ENCODE measurements at regions not wholly inside any gene's neighbourhood (a gene's known extent, or its start where the extent isn't known, plus 50 kb on each side); places are given as distances from the start of the nearest gene placed in this dataset.
"Not testable (repeated sequence)": the region's sequence is repeated elsewhere in the genome, so short reads cannot be mapped to it uniquely, and the experiment has no call there.

DNA sequence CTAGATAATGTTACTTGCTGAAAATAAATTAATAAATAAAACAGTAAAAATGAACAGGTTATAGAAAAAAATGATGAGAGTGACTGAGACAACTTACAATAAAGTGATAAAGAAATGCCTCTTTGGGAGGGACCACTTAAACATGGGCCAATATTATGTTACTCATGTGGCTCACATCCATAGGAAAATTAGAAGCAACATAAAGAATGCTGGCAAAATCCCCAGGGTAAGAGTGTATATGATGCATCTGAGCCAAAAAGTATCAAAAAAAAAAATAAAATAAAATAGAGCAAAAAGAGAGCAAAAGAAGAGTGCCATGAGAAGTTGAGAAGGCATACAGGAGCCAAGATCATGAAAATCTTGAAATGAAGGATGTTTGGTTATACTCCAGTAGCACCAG, 818.0 kb downstream of the LTN1 start:
- no peak for DNase-seq (ENCODE audit: low read depth)
- TF ChIP-seq POLR2A (IDR thresholded peaks at IDR 0.05; ENCODE audit: extremely low read depth, insufficient read length) (no peak), MYC (IDR thresholded peaks at IDR 0.05; ENCODE audit: low read depth, low read length) (no peak)
- TF ChIP-seq, protein P1, sequence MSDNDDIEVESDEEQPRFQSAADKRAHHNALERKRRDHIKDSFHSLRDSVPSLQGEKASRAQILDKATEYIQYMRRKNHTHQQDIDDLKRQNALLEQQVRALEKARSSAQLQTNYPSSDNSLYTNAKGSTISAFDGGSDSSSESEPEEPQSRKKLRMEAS (IDR thresholded peaks at IDR 0.05; ENCODE audit: low read depth, low read length), result no peak
- TF ChIP-seq, protein P2, sequence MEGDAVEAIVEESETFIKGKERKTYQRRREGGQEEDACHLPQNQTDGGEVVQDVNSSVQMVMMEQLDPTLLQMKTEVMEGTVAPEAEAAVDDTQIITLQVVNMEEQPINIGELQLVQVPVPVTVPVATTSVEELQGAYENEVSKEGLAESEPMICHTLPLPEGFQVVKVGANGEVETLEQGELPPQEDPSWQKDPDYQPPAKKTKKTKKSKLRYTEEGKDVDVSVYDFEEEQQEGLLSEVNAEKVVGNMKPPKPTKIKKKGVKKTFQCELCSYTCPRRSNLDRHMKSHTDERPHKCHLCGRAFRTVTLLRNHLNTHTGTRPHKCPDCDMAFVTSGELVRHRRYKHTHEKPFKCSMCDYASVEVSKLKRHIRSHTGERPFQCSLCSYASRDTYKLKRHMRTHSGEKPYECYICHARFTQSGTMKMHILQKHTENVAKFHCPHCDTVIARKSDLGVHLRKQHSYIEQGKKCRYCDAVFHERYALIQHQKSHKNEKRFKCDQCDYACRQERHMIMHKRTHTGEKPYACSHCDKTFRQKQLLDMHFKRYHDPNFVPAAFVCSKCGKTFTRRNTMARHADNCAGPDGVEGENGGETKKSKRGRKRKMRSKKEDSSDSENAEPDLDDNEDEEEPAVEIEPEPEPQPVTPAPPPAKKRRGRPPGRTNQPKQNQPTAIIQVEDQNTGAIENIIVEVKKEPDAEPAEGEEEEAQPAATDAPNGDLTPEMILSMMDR (IDR thresholded peaks at IDR 0.05; ENCODE audit: low read depth, low read length), result no peak
- no peak overlapping the region for H3K4me3 ChIP-seq (ENCODE audit: low read depth, low read length)

DNA sequence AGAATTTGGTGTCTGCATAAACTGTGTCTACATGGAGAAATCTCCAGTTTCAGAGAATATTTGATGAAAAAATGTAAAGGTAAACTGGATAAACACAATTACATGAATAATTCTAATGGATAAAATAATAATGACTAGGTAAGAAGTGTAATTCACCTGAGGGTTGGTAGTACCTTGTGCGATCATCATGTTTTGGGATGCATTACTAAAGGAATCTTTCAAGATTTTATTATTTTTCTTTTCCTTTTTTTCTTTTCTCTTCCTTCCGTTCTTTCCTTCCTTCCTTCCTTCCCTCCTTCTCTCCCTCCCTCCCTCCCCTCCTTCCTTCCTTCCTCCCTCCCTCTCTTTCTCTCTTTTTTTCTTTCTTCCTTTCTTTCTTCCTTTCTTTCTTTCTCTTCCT, 818.7 kb downstream of the LTN1 start:
- TF ChIP-seq MYC (IDR thresholded peaks at IDR 0.05; ENCODE audit: low read depth, low read length), result no peak
- TF ChIP-seq POLR2A (IDR thresholded peaks at IDR 0.05; ENCODE audit: extremely low read depth, insufficient read length), result no peak
- TF ChIP-seq, protein P1 (IDR thresholded peaks at IDR 0.05; ENCODE audit: low read depth, low read length), result no peak
- TF ChIP-seq, protein P2 (IDR thresholded peaks at IDR 0.05; ENCODE audit: low read depth, low read length), result no peak
- no peak for DNase-seq (ENCODE audit: low read depth)
- H3K4me3 ChIP-seq (ENCODE audit: low read depth, low read length), result no peak overlapping the region

DNA sequence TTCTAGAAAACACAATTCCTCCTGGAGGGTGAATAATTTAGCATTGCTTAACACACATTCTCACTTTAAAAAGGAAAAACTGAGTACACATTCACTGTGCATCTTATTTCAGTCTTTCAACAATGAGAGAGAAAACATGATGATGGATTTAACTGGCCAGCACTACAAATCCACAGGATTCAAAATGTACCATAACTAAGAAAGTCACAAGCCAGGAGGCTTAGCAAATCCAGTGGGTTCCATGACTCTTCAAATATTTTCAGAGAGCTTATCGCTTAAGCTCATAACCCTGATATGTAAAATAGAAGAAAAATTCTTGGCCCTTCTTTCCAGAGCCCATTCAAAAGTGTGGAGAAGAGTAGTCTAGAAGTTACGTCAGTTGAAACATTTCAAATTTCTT, 820.3 kb downstream of the LTN1 start:
- no peak overlapping the region for H3K4me3 ChIP-seq (ENCODE audit: low read depth, low read length)
- TF ChIP-seq, protein P2 (IDR thresholded peaks at IDR 0.05; ENCODE audit: low read depth, low read length), result no peak
- TF ChIP-seq POLR2A (IDR thresholded peaks at IDR 0.05; ENCODE audit: extremely low read depth, insufficient read length), result no peak
- TF ChIP-seq MYC (IDR thresholded peaks at IDR 0.05; ENCODE audit: low read depth, low read length), result no peak
- TF ChIP-seq, protein P1 (IDR thresholded peaks at IDR 0.05; ENCODE audit: low read depth, low read length), result no peak
- no peak for DNase-seq (ENCODE audit: low read depth)

DNA sequence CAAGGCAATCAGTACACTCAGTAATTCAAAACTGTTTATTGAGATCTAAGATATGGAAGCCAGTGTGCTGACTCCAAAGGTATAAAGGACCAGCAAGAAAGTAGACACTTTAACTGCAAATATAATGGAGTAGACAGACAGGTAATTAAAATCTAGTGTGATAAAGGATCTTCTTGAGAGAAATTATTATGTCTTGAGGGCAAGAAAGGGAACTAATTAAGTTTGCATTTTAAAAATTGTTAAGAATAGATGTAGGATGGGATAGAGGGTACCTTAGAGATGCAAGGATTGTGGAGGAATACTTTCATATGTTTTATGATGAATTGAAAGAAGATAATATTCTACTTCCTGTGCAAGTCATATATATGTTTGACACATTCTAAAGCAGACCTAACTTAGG, 825.3 kb downstream of the LTN1 start:
- TF ChIP-seq POLR2A (IDR thresholded peaks at IDR 0.05; ENCODE audit: extremely low read depth, insufficient read length), result no peak
- TF ChIP-seq, protein P2 (IDR thresholded peaks at IDR 0.05; ENCODE audit: low read depth, low read length), result no peak
- TF ChIP-seq, protein P1 (IDR thresholded peaks at IDR 0.05; ENCODE audit: low read depth, low read length), result no peak
- TF ChIP-seq MYC (IDR thresholded peaks at IDR 0.05; ENCODE audit: low read depth, low read length), result no peak
- no peak for DNase-seq (ENCODE audit: low read depth)
- H3K4me3 ChIP-seq (ENCODE audit: low read depth, low read length), result no peak overlapping the region

DNA sequence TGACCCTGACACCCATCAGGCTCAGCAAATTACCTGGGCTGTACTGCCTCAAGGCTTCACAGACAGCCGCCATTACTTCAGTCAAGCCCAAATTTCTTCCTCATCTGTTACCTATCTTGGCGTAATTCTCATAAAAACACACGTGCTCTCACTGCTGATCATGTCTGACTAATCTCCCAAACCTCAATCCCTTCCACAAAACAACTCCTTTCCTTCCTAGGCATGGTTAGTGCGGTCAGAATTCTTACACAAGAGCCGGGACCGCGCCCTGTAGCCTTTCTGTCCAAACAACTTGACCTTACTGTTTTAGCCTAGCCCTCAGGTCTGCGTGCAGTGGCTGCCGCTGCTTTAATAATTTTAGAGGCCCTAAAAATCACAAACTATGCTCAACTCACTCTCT, 828.2 kb downstream of the LTN1 start:
- not testable (repeated sequence) for H3K4me3 ChIP-seq (ENCODE audit: low read depth, low read length); DNase-seq (ENCODE audit: low read depth)

DNA sequence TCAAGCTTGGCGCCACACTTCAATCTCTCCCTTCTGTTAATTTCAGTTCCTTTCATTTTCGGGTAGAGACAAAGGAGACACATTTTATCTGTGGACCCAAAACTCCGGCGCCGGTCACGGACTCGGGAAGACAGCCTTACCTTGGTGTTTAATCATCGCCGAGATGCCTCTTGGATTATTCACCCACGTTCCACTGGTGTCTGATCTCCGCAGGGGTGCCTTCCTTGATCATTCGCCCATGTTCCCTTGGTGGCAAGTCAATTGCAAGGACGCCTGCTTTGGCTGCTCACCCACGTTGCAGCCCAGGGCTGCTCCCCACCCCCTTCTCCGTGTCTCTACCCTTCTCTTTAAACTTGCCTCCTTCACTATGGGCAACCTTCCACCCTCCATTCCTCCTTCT, 830.6 kb downstream of the LTN1 start:
- not testable (repeated sequence) for H3K4me3 ChIP-seq (ENCODE audit: low read depth, low read length); DNase-seq (ENCODE audit: low read depth)

DNA sequence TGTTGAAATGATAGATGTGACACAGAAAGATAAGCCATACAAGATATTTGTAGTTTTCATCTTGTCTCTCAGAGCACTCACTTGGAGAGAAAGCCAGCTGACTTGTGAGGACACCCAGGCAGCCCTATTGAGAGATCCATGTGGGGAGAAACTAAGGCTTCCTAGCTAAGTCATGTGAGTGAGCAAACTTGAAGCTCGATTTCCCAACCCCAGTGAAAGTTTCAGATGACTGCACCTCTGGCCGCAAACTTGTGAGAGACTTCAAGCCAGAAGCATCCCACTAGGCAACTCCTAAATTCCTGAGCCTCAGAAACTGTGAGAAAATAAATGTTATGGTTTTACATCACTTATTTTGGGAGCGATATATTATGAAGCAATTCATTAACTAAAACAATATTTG, 832.3 kb downstream of the LTN1 start:
- DNase-seq (ENCODE audit: low read depth), result no peak
- no peak for TF ChIP-seq MYC (IDR thresholded peaks at IDR 0.05; ENCODE audit: low read depth, low read length)
- TF ChIP-seq, protein P2 (IDR thresholded peaks at IDR 0.05; ENCODE audit: low read depth, low read length), result no peak
- TF ChIP-seq POLR2A (IDR thresholded peaks at IDR 0.05; ENCODE audit: extremely low read depth, insufficient read length), result no peak
- TF ChIP-seq, protein P1 (IDR thresholded peaks at IDR 0.05; ENCODE audit: low read depth, low read length), result no peak
- H3K4me3 ChIP-seq (ENCODE audit: low read depth, low read length), result no peak overlapping the region

All from NB4 (cell line).